EH (cell line): ENCODE measurements at regions not wholly inside any gene's neighbourhood (a gene's known extent, or its start where the extent isn't known, plus 50 kb on each side); places are given as distances from the start of the nearest gene placed in this dataset.
"Not testable (repeated sequence)": the region's sequence is repeated elsewhere in the genome, so short reads cannot be mapped to it uniquely, and the experiment has no call there.

ENCODE experiments used
- DNase-seq: peaks from one replicate; pipeline ENCODE4 v3.0.0-alpha.2; 2015; ENCODE audit warnings: low read depth

DNA sequence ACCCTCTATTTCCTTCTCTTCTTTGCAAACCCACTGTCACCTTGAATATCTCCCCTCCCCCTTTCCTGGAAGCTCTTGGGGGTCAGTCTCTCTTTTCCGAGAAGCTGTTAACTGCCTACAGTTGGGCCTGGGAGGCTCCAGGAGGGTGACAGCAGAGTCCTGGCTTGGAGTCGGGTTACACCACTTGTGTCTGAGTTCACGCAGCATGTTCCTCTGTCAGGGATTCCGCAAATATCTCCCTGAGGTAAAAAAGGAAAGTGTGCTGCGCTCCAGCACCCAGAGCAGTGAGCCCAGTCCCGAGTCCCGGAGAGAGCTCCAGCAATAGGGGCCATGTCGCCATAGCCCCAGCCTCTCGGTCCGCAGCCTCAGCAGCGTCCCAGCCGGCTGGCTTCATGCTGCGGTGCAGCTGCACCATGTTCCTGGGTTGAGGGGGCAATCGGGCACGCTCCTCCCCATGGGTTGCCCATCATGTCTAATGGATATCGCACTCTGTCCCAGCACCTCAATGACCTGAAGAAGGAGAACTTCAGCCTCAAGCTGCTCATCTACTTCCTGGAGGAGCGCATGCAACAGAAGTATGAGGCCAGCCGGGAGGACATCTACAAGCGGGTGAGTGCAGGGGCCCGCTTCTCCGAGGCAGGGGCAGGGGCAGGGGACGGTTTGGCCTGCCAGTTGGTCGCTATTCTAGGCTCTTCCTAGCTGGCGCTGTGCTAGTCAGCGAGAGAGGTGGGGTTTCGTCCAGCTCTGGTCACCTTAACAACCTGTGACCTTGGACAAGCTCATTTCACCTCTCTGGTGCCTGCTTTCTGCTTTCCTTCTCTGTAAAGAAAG, 101.3 kb upstream of the SEC22B start:
- DNase-seq = not testable (repeated sequence)

DNA sequence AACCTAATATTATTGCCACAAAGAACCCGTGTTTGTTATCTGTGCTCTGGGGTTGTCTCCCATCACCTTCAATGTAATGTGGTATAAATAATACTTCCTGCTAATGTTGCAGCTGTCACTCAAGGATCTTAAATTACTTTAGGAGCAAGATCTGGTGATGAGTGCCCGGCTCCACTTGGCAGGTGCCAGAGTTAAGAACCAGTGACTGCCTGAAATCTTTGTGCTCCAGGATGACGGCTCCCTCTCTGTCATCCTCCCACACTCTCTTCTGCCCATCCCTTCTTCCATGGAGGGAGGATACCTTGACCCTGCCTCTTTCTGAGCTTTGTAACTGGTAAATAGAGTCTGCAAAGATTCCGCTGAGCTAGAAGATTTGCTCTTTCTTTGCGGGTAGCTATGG, 100.4 kb upstream of the SEC22B start:
- DNase-seq = not testable (repeated sequence)

DNA sequence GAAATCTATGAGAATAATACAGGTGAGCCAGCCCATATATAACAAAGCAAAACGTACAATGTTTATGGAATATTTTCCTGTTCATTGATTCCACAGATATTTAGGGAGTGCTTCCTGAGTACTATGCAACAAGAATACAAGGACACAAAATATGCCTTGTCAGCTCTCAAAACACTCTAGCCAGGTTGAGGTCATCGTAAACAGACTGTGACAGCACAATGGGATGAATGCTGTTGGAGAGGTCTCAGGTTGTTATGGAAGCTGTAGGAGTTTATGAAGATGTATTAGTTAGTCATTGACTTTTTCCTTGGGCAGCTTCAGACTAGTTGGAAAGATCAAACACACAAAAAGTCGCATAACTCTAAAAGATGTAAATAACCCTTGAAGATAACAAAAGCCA, 98.1 kb upstream of the SEC22B start:
- not testable (repeated sequence) for DNase-seq

DNA sequence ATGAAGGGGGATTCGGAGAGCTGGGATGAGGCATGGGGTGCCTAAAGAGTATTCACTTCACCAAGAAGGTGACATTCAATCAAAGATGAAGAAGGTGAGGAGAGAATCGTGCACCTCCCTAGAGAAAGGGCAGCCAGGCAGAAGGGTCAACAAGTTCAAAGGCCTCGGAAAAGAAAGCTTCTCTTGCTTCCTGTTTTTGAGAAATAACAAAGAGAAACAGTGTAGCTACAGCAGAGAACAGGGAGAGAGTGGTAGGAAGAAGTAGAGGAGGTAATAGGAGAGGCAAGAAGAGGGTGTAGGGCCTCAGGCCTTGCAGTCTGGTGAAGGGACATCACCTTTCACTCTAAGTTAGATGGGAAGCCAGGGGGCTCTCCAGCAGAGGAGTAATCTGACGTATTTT, 97.0 kb upstream of the SEC22B start:
- not testable (repeated sequence) for DNase-seq

DNA sequence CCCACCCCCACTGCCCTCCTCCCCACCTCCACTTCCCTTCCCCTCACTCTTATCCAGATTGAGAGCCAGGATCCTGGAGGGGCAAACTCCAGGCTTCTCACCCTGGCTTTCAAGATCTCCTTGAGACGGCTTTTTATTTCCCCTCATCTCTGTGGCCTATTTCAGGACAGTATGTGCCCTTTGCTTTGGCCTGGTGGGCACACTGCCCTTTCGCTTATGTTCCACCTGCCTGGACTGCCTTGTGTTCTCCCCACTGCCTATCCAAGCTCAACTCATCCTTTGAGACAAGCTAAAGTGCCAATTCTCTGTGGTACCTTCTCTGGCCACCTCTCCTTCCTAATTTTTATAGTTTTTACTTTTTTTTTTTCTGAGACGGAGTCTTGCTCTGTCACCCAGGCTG, 95.9 kb upstream of the SEC22B start:
- DNase-seq = not testable (repeated sequence)

DNA sequence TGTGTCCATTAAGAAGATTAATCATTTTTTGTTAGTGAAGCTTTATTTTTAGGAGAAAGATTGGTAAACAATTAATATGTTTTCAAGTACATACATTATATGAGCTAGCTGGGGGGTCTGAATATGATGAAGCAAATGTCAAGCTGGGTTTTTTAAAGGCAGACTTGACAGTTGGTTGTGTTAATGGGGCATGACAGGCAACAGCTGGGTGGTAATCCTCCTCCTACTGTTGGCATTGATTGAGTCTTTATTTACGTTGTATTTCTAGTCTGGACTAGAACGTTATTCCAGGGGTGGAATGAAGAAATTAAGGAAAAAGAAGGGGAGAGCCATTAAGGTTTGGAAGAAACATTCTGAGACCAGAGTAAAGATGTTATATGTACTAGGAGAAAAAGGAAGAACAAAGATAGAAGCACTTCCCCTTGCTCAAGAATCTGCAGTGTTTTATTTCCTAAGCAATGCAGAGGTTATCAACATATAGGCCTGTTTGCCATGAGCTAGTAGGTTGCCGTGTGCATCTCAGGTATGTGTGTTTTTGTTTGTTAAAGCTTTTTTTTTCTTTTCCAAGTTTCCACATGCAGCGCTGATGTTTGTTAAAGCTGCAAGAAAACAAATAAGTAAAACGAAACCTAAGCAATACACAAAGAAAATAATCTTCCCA, 95.4 kb upstream of the SEC22B start:
- DNase-seq = not testable (repeated sequence)

DNA sequence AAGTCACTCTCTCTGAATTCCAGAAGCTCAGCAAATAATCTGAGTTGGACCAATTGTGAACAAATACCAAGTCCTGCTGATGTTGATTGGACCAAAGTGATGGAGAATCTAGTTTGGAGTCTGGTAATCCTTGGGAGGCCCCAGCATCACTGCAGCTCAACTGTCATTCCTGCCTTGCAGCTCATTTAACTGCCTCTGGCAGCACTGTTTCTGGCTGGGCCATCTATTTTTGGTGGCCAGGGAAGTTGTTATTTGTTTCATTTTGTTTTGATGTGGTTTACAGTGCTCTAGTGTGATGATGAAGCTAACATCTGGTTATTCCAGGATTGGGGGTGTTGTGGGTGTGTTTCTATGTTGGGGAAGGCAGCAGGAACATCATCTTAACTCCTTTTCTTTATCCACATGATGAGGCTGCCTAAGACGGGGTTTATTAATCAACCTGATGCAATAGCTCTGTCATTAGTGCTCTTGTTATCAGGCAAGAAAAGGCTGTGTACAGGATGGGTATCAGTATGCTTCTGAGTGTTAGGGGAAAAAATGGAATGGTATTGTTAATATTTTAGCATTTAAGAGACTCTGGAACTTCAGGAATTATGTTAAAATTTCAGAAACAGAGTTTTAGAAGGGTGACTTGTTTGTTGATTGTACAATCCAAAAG, 91.7 kb upstream of the SEC22B start:
- not testable (repeated sequence) for DNase-seq

DNA sequence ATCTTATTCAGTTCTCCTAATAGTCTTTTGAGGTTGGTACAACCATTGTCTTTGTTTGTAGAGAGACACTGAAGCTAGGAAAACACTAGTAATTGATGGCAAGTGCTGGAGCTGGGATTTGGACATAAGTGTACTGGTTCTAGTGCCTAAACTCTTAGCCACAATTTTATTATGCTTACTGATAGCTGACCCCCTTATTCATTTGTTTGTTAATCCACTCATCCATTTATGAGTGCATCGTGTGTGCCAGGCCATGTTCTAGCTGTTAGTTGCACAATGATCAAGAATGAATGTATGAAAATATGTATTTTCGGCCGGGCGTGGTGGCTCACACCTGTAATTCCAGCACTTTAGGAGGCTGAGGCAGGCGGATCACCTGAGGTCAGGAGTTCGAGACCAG, 88.2 kb upstream of the SEC22B start:
- not testable (repeated sequence) for DNase-seq

DNA sequence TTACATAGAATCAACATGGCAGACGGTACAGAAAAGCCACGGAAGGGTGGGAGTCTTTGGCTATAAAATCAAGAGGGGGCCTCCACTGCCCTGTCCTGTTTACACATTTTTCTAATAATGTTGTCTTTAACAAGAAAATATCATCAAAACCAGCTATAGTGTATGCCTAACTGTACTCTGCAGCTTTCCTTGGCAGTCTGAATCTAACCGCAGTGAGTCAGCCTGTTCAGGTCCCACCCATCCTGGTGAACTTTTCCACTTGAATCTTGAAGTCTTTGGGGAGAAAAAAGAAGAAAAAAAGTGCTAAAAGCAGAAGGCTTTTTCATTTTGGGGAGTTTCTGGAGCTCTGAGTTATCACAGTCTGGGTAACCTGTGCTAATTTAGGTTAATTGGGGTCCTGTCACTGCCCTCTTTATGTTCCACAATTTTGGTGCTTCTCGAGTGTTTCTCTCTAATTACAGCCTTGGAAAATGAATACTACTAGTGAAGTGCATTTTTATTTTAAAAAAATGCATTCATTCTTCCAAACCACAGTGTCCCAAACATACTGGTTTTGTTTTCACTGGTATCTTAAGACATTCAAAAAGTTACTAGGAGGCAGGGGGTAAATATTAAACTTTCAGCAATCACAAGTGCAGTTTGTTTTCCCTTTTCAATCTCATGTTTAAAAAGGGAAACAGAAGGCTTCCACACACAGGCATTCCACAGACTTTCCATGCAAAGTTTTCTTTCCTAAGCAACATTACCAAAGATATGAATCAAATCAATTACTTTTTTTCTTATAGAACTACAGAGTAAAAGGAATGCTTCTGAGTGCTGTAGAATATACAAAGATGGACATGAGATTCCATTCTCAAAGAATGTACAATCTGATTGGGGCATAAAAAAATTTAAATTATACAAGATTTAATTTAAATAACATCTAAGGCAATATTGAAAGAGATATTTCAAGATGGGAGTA, 86.8 kb upstream of the SEC22B start:
- not testable (repeated sequence) for DNase-seq

DNA sequence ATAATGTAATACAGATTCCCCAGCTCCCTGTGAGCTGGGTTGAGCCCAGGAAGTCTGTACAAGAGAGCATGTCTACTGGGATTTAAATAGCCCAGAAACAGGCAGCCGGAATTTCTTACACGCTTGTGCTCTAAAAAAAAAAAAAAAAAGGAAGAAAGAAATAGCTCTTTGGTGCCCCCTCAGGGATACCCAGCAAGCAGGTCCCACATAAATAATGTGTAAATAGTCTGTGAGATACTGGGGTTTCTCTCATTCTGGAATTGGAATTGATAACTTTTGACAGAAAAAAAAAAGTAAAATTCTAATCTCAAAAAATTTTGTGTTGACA, 81.4 kb upstream of the SEC22B start:
- not testable (repeated sequence) for DNase-seq

DNA sequence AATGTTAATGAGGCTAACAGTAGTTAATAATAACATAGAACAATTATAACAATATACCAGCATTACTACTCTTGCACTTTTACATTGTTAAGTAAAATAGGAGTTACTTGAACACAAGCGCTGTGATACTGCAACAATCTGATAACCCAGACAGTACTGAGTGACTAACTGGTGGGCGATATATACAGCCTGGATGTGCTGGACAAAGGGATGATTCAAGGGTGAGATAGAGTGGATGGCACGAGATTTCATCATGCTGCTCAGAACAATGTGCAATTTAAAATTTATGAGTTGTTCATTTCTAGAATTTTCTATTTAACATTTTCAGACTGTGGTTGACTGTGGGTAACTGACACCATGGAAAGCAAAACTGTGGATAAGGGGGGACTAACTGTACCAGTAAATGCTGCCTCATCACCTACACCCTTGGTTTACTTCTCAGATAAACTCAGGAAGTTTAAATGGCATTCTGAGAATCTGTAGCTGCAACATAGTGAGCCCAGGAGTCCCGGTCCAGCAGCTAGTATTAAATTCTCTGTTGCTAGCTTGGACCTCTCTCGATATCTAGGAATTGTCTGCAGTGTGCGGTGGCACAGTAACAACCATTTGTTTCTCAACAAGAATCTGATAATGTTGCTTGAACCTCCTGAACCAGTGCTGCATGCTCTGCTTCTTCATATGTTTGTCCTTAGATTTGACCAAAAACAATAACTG, 80.9 kb upstream of the SEC22B start:
- not testable (repeated sequence) for DNase-seq

DNA sequence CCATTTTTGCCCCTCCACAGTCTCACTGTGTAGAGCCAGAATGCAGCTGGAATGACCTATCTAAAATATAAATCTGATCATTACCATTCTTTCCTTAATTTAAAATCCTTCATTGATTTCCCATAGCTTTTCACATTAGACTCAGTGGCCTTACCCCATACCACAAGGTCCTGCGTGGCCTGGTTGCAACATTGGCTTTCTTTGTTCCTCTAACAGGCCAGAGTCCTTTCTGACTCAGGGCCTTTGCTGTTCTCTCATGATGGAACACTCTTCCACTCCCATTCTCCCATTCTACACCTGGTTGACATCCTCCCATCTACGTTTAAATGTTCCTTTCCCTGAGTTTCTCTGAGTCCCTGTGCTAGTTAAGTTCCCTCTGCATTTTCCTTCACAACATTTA, 74.4 kb upstream of the SEC22B start:
- not testable (repeated sequence) for DNase-seq

DNA sequence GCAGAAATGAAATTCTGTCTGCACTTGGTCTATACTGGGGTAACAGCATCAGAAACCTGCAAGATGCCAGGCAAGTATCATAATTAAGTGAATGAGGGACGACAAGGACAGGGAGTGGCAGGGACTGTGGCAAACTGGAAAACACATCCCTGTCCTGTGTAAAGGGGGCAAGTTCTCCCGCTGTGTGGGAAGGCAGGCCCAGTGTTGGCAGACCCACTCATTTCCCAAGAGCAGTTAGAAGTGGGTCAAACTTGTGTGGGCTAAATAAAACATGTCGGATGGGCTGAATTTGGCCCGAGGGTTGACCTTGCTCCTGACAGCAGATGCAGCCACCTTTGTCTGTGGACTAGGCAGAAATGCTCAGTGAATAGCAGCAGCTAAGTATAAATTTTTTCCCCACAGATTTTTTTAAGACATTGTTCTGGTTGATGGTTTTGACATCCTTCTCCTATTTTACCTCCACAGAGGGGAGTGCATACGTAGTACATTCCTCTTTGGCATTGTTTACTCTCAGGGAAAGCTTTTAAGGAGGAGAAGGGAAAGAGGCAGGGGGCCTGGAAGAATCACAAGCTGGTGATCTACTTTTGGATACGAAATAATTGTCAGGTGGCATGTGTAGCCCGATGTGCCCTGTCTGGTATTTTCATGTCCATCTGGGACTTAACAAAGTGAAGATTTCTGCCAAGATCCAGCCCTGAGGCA, 72.6 kb upstream of the SEC22B start:
- not testable (repeated sequence) for DNase-seq

DNA sequence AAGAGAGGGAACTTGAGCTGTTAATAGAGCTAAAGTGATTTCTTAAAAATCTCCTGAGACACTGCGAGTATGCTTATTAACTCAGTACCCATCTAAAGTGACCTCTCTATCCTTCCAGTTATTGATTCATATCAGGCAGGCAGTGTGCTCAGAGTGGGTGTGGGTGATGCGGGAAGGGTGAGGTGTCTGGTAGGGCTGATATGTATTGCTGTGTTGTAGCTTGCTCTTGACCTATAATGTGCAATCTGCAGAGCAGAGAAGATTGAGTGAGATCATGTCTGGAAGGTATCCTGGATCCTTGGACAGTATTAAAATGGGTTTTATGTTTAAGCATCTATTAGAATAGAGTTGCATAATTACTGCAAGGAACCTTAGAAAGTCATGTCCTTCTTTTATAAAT, 71.9 kb upstream of the SEC22B start:
- DNase-seq = not testable (repeated sequence)

DNA sequence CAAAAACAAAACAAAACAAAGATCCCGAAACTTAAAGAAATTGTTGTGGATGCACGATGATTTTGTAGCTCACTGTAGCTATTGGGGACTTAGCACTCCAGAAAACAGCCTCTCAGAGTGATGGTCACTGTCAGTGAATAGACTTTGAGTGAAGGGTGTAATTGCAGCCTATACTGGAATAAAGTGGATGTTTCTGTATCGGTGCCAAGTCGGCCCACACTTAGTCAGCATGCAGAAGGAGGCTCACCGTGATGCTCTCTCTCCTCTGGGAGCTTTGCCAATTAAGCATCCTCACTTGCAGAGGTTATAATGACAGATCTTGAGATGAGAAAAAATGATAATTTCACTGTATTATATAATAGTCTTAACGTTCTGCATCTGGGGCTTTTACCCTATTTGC, 67.5 kb upstream of the SEC22B start:
- DNase-seq = not testable (repeated sequence)

DNA sequence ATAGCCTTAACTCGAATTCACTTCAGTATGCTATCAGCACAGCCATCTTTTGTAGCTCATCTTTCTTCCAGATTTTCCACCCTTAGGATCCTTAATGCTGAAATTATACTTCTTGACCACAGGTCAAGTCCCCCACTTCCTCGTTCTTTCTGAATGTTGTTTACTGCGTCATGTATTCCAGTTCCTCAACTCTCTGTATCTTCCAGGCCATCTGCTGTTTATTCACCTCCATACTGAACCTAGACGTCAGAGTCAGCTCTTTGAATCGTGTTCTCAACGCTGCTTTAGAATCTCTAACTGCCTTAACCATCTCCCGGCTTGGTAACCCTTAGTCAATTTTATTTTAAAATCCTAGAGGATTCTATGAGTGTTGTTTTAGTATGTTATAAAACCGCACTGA, 66.3 kb upstream of the SEC22B start:
- DNase-seq = not testable (repeated sequence)

DNA sequence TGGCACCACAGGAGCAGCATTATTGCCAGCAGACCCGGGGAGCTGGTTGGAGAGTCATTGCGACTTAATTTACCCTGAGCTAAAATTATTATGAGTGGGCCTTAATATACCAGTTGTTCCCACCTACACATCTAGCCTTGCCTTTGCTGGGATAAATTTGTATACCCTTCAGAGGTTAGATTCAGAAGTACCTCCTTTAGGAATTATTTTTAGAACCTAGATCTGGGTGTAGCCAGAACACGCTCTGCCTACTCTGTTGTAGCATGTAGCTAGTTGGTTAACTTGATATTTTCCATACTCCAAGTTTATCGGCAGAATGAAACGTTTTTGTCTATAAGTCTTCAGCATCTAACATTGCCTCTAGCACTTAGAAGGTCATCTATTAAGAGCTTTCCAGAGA, 65.5 kb upstream of the SEC22B start:
- DNase-seq = not testable (repeated sequence)

DNA sequence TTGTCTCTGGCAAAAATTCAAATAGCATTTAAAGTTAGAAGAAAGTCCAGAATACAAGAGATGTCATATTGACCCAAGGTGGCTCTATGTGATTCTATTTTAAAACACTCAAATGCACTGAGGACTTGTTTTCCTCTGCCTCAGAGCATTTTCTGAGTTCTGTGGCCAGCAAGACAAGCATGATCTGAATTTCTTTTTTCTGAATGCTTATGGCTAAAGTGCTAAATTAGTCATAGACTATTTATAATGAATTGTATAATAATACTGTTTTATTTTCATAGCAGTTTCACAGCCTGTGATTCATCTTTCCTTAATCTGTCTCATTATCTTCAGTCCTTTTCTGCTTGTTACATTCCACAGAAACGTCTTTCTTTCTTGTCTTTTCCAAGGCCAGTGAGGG, 63.9 kb upstream of the SEC22B start:
- not testable (repeated sequence) for DNase-seq

DNA sequence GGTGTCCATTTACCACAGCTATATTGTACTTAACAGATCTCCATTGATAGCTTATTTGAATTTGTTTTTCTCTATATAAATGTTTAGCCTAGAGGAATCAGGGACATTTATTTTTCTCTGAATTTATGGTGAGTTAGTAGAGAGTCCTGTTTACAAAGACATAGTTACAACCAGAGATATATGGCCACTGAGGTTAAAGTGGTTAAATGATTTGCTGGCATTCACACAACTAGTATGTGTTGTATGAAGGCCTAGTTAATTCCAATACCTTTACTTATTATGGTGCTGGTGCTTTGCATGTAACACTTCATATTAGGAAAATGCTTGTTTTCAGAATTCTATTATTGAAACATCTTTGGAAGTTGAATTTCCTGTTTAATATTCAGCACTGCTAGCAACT, 63.0 kb upstream of the SEC22B start:
- not testable (repeated sequence) for DNase-seq

DNA sequence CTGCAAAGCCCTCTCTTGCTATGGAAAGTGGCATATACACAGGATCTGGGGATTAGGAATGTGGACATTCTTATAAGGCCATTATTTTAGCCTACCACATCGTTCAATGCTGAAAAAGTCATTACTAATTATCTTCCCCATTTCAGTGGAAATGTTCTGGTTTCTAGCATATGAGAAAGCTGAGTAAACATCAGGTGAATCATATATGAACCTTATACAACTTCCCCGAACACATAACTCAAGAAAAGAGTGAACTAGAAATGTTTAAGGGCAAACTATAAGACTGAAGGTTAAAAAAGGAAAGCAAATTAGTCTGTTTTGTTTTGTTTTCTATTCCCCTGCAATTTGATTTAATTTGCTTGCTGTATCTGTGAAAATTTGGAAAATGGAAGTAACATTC, 62.5 kb upstream of the SEC22B start:
- DNase-seq = not testable (repeated sequence)

DNA sequence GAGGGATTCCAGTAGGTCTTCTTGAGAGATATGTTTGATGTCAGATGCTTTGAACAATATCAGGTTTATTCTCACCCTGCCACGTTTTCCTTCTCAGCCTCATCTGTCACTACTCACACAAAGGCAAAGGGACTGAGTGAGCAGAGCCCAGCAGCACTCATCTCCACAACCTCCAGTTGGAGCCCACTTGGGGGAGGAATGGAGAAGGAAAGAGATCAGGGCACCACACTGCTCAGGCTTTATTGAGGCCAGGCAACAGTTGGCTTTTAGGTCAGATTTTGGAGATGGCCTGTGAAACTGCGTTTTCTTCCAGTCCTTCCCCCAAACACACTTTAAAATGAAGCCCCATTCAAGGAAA, 57.3 kb upstream of the SEC22B start:
- DNase-seq = not testable (repeated sequence)
